Bronchial epithelial cell (primary cell): ENCODE measurements at regions not wholly inside any gene's neighbourhood (a gene's known extent, or its start where the extent isn't known, plus 50 kb on each side); places are given as distances from the start of the nearest gene placed in this dataset.
"Not testable (repeated sequence)": the region's sequence is repeated elsewhere in the genome, so short reads cannot be mapped to it uniquely, and the experiment has no call there.

ENCODE experiments used
- DNase-seq: peaks from one replicate; pipeline ENCODE4 v3.0.0-alpha.2; 2010; ENCODE audit warnings: low read depth
- FAIRE-seq: peaks from 2 replicates; lab custom pipeline; 2011; peaks lifted over from hg19 to GRCh38; lab: Jason Lieb, UNC
- H3K27me3 ChIP-seq: 2 replicates; pipeline ENCODE4 v1.5.1; 2011; ENCODE audit warnings: low read length; ENCODE audit not compliant: control insufficient read depth, insufficient read depth
- H3K36me3 ChIP-seq: 2 replicates; pipeline ENCODE4 v1.5.1; 2011; ENCODE audit warnings: low read length; ENCODE audit not compliant: control insufficient read depth, insufficient read depth
- H3K4me3 ChIP-seq: 2 replicates; pipeline ENCODE4 v1.5.1; 2011; ENCODE audit warnings: mild to moderate bottlenecking, low read depth, low read length, control low read depth
- TF ChIP-seq, protein P1 (sequence below): IDR thresholded peaks from 2 replicates; pipeline ENCODE4 v1.5.1; 2011; ENCODE audit warnings: mild to moderate bottlenecking, moderate library complexity, low read length, control low read depth, inconsistent platforms; ENCODE audit not compliant: insufficient read depth, severe bottlenecking

GRCh38 chr7:20083781-20084180, 133.4 kb downstream of the MACC1 start:
- FAIRE-seq (peak; percentile 88), DNase-seq (peak; percentile 89)
- H3K4me3 ChIP-seq = no peak overlapping the region
- no peaks in the 10 kb centered on the region for H3K27me3 ChIP-seq
- TF ChIP-seq, protein P1, sequence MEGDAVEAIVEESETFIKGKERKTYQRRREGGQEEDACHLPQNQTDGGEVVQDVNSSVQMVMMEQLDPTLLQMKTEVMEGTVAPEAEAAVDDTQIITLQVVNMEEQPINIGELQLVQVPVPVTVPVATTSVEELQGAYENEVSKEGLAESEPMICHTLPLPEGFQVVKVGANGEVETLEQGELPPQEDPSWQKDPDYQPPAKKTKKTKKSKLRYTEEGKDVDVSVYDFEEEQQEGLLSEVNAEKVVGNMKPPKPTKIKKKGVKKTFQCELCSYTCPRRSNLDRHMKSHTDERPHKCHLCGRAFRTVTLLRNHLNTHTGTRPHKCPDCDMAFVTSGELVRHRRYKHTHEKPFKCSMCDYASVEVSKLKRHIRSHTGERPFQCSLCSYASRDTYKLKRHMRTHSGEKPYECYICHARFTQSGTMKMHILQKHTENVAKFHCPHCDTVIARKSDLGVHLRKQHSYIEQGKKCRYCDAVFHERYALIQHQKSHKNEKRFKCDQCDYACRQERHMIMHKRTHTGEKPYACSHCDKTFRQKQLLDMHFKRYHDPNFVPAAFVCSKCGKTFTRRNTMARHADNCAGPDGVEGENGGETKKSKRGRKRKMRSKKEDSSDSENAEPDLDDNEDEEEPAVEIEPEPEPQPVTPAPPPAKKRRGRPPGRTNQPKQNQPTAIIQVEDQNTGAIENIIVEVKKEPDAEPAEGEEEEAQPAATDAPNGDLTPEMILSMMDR = no peak
- H3K36me3 ChIP-seq = no peaks in the 10 kb centered on the region

- FAIRE-seq = no peak
- TF ChIP-seq, protein P1 = no peak
- Histone ChIP-seq H3K27me3 (no peaks in the 10 kb centered on the region), H3K36me3 (no peaks in the 10 kb centered on the region), H3K4me3 (no peak overlapping the region)
- DNase-seq = no peak
Measured at GRCh38 chr7:20079080-20079479, 138.1 kb downstream of the MACC1 start.

DNA sequence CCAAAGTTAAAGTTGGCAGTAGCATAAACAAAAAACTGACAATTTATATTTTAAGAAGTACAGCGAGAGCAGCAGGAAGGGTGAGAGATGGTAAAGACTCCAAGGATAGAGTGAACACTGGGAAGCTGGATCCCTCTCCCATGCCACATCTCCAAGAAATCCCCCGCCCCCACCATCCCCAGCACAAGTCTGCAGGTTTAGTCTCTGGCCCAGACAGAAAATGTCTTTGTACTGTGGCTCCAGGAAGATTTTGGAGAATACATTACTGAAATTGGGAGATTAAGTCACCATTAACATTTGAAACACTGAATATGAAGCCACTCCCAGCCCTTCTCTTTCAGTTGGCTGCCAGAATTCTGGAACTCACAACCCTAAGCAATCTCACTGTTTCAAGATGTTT, 140.3 kb downstream of the MACC1 start:
- Histone ChIP-seq H3K4me3 (no peak overlapping the region), H3K27me3 (no peaks in the 10 kb centered on the region), H3K36me3 (no peaks in the 10 kb centered on the region)
- DNase-seq = no peak
- no peak for FAIRE-seq
- TF ChIP-seq, protein P1 = no peak

GRCh38 chr7:20075992-20076820, 141.0 kb downstream of the MACC1 start:
- Histone ChIP-seq H3K4me3 (no peak overlapping the region), H3K27me3 (no peaks in the 10 kb centered on the region), H3K36me3 (no peaks in the 10 kb centered on the region)
- TF ChIP-seq, protein P1 = no peak
- DNase-seq (no peak), FAIRE-seq (no peak)

DNA sequence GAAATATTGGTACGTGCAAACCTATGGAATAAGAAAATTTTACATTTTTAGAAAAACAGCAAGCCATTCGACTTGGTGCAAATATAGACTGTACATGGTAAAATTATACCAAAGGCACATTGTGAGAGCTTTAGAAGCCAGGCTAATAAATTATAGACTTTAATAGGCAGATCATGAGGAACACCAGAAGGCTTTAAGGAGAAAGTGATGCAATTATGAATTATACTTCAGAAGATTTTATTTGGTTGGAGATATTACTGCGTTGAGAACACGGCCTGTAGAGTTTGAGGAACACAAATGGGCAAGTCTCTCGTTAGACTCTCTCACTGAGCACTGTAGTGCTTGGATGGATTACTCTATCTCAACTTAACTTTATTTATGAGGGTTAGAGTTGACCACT, 141.7 kb downstream of the MACC1 start:
- Histone ChIP-seq H3K36me3 (no peaks in the 10 kb centered on the region), H3K4me3 (no peak overlapping the region), H3K27me3 (no peaks in the 10 kb centered on the region)
- DNase-seq (no peak), FAIRE-seq (no peak)
- TF ChIP-seq, protein P1 = no peak

DNA sequence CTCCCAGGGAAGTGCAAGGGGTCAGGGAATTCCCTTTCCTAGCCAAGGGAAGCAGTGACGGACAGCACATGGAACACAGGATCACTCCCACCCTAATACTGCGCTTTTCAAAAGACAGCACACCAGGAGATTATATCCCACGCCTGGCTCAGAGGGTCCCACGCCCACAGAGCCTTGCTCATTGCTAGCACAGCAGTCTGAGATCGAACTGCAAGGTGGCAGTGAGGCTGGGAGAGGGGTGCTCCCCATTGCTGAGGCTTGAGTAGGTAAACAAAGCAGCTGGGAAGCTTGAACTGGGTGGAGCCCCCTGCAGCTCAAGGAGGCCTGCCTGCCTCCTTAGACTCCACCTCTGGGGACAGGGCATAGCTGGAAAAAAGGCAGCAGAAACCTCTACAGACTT, 149.2 kb downstream of the MACC1 start:
- H3K4me3 ChIP-seq, H3K27me3 ChIP-seq, FAIRE-seq, H3K36me3 ChIP-seq, DNase-seq: not testable (repeated sequence)
